Fibroblast of lung (primary cell): ENCODE measurements at regions not wholly inside any gene's neighbourhood (a gene's known extent, or its start where the extent isn't known, plus 50 kb on each side); places are given as distances from the start of the nearest gene placed in this dataset.

Source experiments
- CTCF ChIP-seq, 2 donors: IDR thresholded peaks in 1 of 2; conservative IDR thresholded peaks in 1 of 2; 1 replicate in 1 of 2; 2 replicates in 1 of 2; pipeline ENCODE4 v1.5.1; 2011 to 2012; ENCODE audit warnings: low read length in 2 of 2, control low read depth in 1 of 2, inconsistent platforms in 1 of 2, low read depth in 1 of 2, mild to moderate bottlenecking in 1 of 2
- EZH2 ChIP-seq: IDR thresholded peaks from 2 replicates; pipeline ENCODE4 v1.5.1; 2012; ENCODE audit warnings: low read length, control low read depth, mild to moderate bottlenecking; ENCODE audit errors: missing control alignments

DNA sequence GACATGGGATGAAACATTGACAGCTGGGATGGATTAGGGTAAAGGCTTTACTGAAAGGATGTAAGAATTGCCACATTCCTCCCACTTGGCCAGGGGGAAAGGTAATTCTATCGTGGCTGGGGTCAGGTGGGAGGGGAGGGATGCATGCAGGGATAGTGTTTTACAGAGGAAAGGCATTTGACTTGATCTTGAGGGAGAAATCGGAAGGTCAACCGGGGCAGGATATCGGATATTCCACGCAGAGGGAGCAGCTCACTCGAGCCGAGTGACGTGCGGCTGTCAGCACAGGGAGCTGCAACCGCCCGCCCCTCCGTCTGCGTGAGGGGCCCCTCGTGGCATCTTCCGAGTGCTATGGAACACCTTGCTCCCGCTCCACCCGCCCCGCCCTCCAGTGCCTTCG, 63.4 kb upstream of the ADAMTS2 start:
- TF ChIP-seq CTCF (conservative IDR thresholded peaks at IDR 0.05 in 1 of 2, IDR thresholded peaks at IDR 0.05 in 1 of 2; ENCODE audit: low read depth in 1 of 2, low read length in 2 of 2) = no peak
- no peak for TF ChIP-seq EZH2
